ENCODE measurements at regions not wholly inside any gene's neighbourhood (a gene's known extent, or its start where the extent isn't known, plus 50 kb on each side); places are given as distances from the start of the nearest gene placed in this dataset.
"Not testable (repeated sequence)": the region's sequence is repeated elsewhere in the genome, so short reads cannot be mapped to it uniquely, and the experiment has no call there.

- no peak for DNase-seq
Observed at GRCh38 chr20:57777911-57778310, 68.1 kb upstream of the PMEPA1 start.

- DNase-seq, result no peak
Observed at GRCh38 chr20:57774951-57775350, 65.1 kb upstream of the PMEPA1 start.

- DNase-seq, result no peak
Observed at GRCh38 chr20:57774111-57774880, 64.5 kb upstream of the PMEPA1 start.

- DNase-seq, result no peak
Observed at GRCh38 chr20:57773059-57773815, 63.4 kb upstream of the PMEPA1 start.

GRCh38 chr20:57772349-57772964 is 62.6 kb upstream of the PMEPA1 start:
- no peak for DNase-seq

- no peak for DNase-seq
Observed at GRCh38 chr20:57770852-57771720, 61.3 kb upstream of the PMEPA1 start.

- not testable (repeated sequence) for DNase-seq
Observed at GRCh38 chr20:57770401-57770800, 60.6 kb upstream of the PMEPA1 start.

- no peak for DNase-seq
Observed at GRCh38 chr20:57769756-57770155, 59.9 kb upstream of the PMEPA1 start.

GRCh38 chr20:57768519-57768918 is 58.7 kb upstream of the PMEPA1 start:
- no peak for DNase-seq

GRCh38 chr20:57767441-57767840 is 57.6 kb upstream of the PMEPA1 start:
- no peak for DNase-seq

GRCh38 chr20:57763235-57763595 is 53.4 kb upstream of the PMEPA1 start:
- DNase-seq, result no peak

GRCh38 chr20:57762531-57763234 is 52.9 kb upstream of the PMEPA1 start:
- no peak for DNase-seq

GRCh38 chr20:57761413-57761734 is 51.6 kb upstream of the PMEPA1 start:
- DNase-seq, result no peak

- DNase-seq, result no peak
Observed at GRCh38 chr20:57760698-57761412, 51.0 kb upstream of the PMEPA1 start.

GRCh38 chr20:57759724-57760123 is 49.9 kb upstream of the PMEPA1 start:
- no peak for DNase-seq
